ENCODE measurements at regions not wholly inside any gene's neighbourhood (a gene's known extent, or its start where the extent isn't known, plus 50 kb on each side); places are given as distances from the start of the nearest gene placed in this dataset.

- H3K9me3 ChIP-seq (ENCODE audit: insufficient read depth, low read depth, low read length), result no peaks in the 10 kb centered on the region
- no peak for FAIRE-seq
- Mint-ChIP-seq H3K27ac (ENCODE audit: unreplicated experiment) (no peak overlapping the region), H3K36me3 (ENCODE audit: low read depth, unreplicated experiment) (no peaks in the 10 kb centered on the region), H3K4me3 (ENCODE audit: unreplicated experiment) (no peak overlapping the region), H3K4me1 (ENCODE audit: low read depth, unreplicated experiment) (no peaks in the 10 kb centered on the region), H3K27me3 (ENCODE audit: low read depth, unreplicated experiment) (no peaks in the 10 kb centered on the region), H3K9me3 (ENCODE audit: unreplicated experiment) (peaks cover 3% of the 10 kb centered on the region)
- H3K9ac ChIP-seq (ENCODE audit: low read length), result no peak overlapping the region
- no peaks in the 10 kb centered on the region for H4K20me1 ChIP-seq (ENCODE audit: insufficient read depth, low read length)
- H2AFZ ChIP-seq (ENCODE audit: low read depth, low read length), result no peak overlapping the region
- no peak for DNase-seq (ENCODE audit: low read depth)
- no peak overlapping the region for H3K4me3 ChIP-seq (ENCODE audit: insufficient read depth, low read depth, low read length)
- no peak for TF ChIP-seq EZH2 (IDR thresholded peaks at IDR 0.05; ENCODE audit: insufficient read depth, low read length)
- H3K27ac ChIP-seq (ENCODE audit: low read depth, low read length), result no peak overlapping the region
- no peaks in the 10 kb centered on the region for H3K36me3 ChIP-seq (ENCODE audit: insufficient read depth, low read length)
- H3K27me3 ChIP-seq (ENCODE audit: insufficient read depth, low read length), result no peaks in the 10 kb centered on the region
- no peak overlapping the region for H3K4me2 ChIP-seq (ENCODE audit: low read length)
- H3K4me1 ChIP-seq (ENCODE audit: insufficient read depth, low read length), result no peaks in the 10 kb centered on the region
- H3K79me2 ChIP-seq (ENCODE audit: insufficient read depth, low read length), result no peaks in the 10 kb centered on the region
These were observed 350.1 kb upstream of the POM121L12 start for GRCh38 chr7:52685333-52685732.

DNA sequence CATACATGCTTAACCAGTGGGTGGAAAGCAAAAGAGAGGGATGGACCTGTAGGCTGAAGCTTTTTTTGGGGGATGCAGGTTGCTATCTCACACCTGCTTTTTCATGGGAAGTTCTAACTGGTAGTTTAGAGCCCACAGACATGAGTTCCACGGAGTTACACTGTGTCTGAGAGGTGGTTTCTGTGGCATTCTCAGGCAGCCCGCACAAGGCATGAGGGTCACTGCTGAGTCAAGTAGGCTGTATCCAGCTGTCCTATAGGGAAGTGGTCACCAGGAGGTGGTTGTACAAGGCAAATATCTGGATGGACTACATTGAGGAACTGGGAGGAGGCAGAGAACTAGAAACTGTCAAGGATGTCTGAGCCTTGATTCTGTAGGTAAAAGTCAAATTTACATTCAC is 351.0 kb upstream of the POM121L12 start:
- Mint-ChIP-seq H3K27me3 (ENCODE audit: low read depth, unreplicated experiment) (no peaks in the 10 kb centered on the region), H3K4me3 (ENCODE audit: unreplicated experiment) (no peak overlapping the region), H3K27ac (ENCODE audit: unreplicated experiment) (no peak overlapping the region), H3K4me1 (ENCODE audit: low read depth, unreplicated experiment) (no peaks in the 10 kb centered on the region), H3K9me3 (ENCODE audit: unreplicated experiment) (peaks cover 3% of the 10 kb centered on the region), H3K36me3 (ENCODE audit: low read depth, unreplicated experiment) (no peaks in the 10 kb centered on the region)
- H4K20me1 ChIP-seq (ENCODE audit: insufficient read depth, low read length), result no peaks in the 10 kb centered on the region
- H3K36me3 ChIP-seq (ENCODE audit: insufficient read depth, low read length), result no peaks in the 10 kb centered on the region
- H3K27me3 ChIP-seq (ENCODE audit: insufficient read depth, low read length), result no peaks in the 10 kb centered on the region
- H3K79me2 ChIP-seq (ENCODE audit: insufficient read depth, low read length), result no peaks in the 10 kb centered on the region
- H3K4me1 ChIP-seq (ENCODE audit: insufficient read depth, low read length), result no peaks in the 10 kb centered on the region
- TF ChIP-seq CTCF (IDR thresholded peaks at IDR 0.05; ENCODE audit: insufficient read depth, low read depth, low read length), result no peak
- TF ChIP-seq EZH2 (IDR thresholded peaks at IDR 0.05; ENCODE audit: insufficient read depth, low read length), result no peak
- DNase-seq (ENCODE audit: low read depth) (no peak), FAIRE-seq (no peak)
- H3K27ac ChIP-seq (ENCODE audit: low read depth, low read length), result no peak overlapping the region
- H3K4me3 ChIP-seq (ENCODE audit: insufficient read depth, low read depth, low read length), result no peak overlapping the region
- H3K9me3 ChIP-seq (ENCODE audit: insufficient read depth, low read depth, low read length), result no peaks in the 10 kb centered on the region
- H2AFZ ChIP-seq (ENCODE audit: low read depth, low read length), result no peak overlapping the region
- H3K4me2 ChIP-seq (ENCODE audit: low read length), result no peak overlapping the region
- no peak overlapping the region for H3K9ac ChIP-seq (ENCODE audit: low read length)

- DNase-seq (ENCODE audit: low read depth), result no peak
- no peaks in the 10 kb centered on the region for H3K36me3 ChIP-seq (ENCODE audit: insufficient read depth, low read length)
- no peak for FAIRE-seq
- H3K36me3 Mint-ChIP-seq (ENCODE audit: low read depth, unreplicated experiment), result no peaks in the 10 kb centered on the region
- no peaks in the 10 kb centered on the region for H3K27me3 Mint-ChIP-seq (ENCODE audit: low read depth, unreplicated experiment)
- no peak overlapping the region for H3K4me3 Mint-ChIP-seq (ENCODE audit: unreplicated experiment)
- H3K79me2 ChIP-seq (ENCODE audit: insufficient read depth, low read length), result no peaks in the 10 kb centered on the region
- no peak overlapping the region for H3K9ac ChIP-seq (ENCODE audit: low read length)
- H3K27me3 ChIP-seq (ENCODE audit: insufficient read depth, low read length), result no peaks in the 10 kb centered on the region
- no peaks in the 10 kb centered on the region for H3K9me3 ChIP-seq (ENCODE audit: insufficient read depth, low read depth, low read length)
- H3K9me3 Mint-ChIP-seq (ENCODE audit: unreplicated experiment), result peaks cover 3% of the 10 kb centered on the region
- H2AFZ ChIP-seq (ENCODE audit: low read depth, low read length), result no peak overlapping the region
- no peak overlapping the region for H3K4me3 ChIP-seq (ENCODE audit: insufficient read depth, low read depth, low read length)
- H3K27ac Mint-ChIP-seq (ENCODE audit: unreplicated experiment), result no peak overlapping the region
- H3K4me1 Mint-ChIP-seq (ENCODE audit: low read depth, unreplicated experiment), result no peaks in the 10 kb centered on the region
- H3K27ac ChIP-seq (ENCODE audit: low read depth, low read length), result no peak overlapping the region
- no peaks in the 10 kb centered on the region for H4K20me1 ChIP-seq (ENCODE audit: insufficient read depth, low read length)
- no peak for TF ChIP-seq CTCF (IDR thresholded peaks at IDR 0.05; ENCODE audit: insufficient read depth, low read depth, low read length)
- no peak for TF ChIP-seq EZH2 (IDR thresholded peaks at IDR 0.05; ENCODE audit: insufficient read depth, low read length)
- H3K4me2 ChIP-seq (ENCODE audit: low read length), result no peak overlapping the region
- H3K4me1 ChIP-seq (ENCODE audit: insufficient read depth, low read length), result no peaks in the 10 kb centered on the region
These were observed 352.4 kb upstream of the POM121L12 start for GRCh38 chr7:52682993-52683392.

Measured in astrocyte (in vitro differentiated cells and primary cell).